SK-N-SH (cell line): ENCODE measurements at regions not wholly inside any gene's neighbourhood (a gene's known extent, or its start where the extent isn't known, plus 50 kb on each side); places are given as distances from the start of the nearest gene placed in this dataset.

ENCODE experiments used
- CTCF ChIA-PET: fragments of 300-600, 350-600 bp; formaldehyde crosslinking; extraction: SDS; loops from one replicate; lab custom pipeline; 2021; lab: Yijun Ruan, JAX
- POLR2A ChIA-PET: fragments of 350-600 bp; sonication (Branson Sonifier 250); formaldehyde crosslinking; extraction: SDS; loops from one replicate; lab custom pipeline; 2020; ENCODE audit warnings: antibody characterized with exemption, inconsistent platforms; lab: Yijun Ruan, JAX
- DNase-seq: peaks from one replicate; pipeline ENCODE4 v3.0.0; 2012
- H2AFZ ChIP-seq: fragments of 200-600 bp; sonication (generic); 2 replicates; pipeline ENCODE4 v1.8.1; 2016; ENCODE audit warnings: antibody characterized with exemption, mild to moderate bottlenecking, low read depth
- H3F3A ChIP-seq: fragments of 200-600 bp; sonication (generic); replicated peaks from 2 replicates; pipeline ENCODE3; 2016; ENCODE audit warnings: antibody characterized with exemption, mild to moderate bottlenecking; ENCODE audit not compliant: insufficient read depth
- H3K27ac ChIP-seq, 2 experiments: fragments of 200-500 bp in 1 of 2; fragments of 200-600 bp in 1 of 2; sonication (Bioruptor generic) in 1 of 2; sonication (generic), shearing (Covaris generic) in 1 of 2; 2 replicates each; pipeline versions ENCODE4 v1.5.1 to v1.6.1; 2014 to 2016; ENCODE audit warnings: low read depth in 2 of 2, inconsistent platforms in 1 of 2, low read length in 1 of 2, mild to moderate bottlenecking in 1 of 2, mixed read lengths in 1 of 2
- H3K27me3 ChIP-seq: fragments of 200-600 bp; sonication (generic), shearing (Covaris generic); 2 replicates; pipeline ENCODE4 v1.6.1; 2016; ENCODE audit warnings: mixed run types; ENCODE audit not compliant: insufficient read depth
- H3K36me3 ChIP-seq, 2 experiments: fragments of 200-500 bp in 1 of 2; fragments of 200-600 bp in 1 of 2; sonication (Bioruptor generic) in 1 of 2; sonication (generic) in 1 of 2; replicated peaks in 1 of 2; 2 replicates each; pipeline versions ENCODE3 to v1.5.1; 2014 to 2016; ENCODE audit warnings: low read length in 1 of 2, mild to moderate bottlenecking in 1 of 2; ENCODE audit not compliant: insufficient read depth in 2 of 2, control insufficient read depth in 1 of 2
- H3K4me1 ChIP-seq, 2 experiments: fragments of 200-500 bp in 1 of 2; fragments of 200-600 bp in 1 of 2; sonication (Bioruptor generic) in 1 of 2; sonication (generic), shearing (Covaris generic) in 1 of 2; 2 replicates each; pipeline versions ENCODE4 v1.5.1 to v1.6.1; 2014 to 2016; ENCODE audit warnings: low read depth in 1 of 2, low read length in 1 of 2, mixed run types in 1 of 2; ENCODE audit not compliant: insufficient read depth in 2 of 2, control insufficient read depth in 1 of 2
- H3K4me2 ChIP-seq: fragments of 200-600 bp; sonication (generic), shearing (Covaris generic); 2 replicates; pipeline ENCODE4 v1.6.1; 2017; ENCODE audit warnings: mixed run types
- H3K4me3 ChIP-seq, 2 experiments: fragments of 200-500 bp in 1 of 2; fragments of 200-600 bp in 1 of 2; sonication (Bioruptor generic) in 1 of 2; sonication (generic), shearing (Covaris generic) in 1 of 2; 2 replicates each; pipeline versions ENCODE4 v1.5.1 to v1.8.1; 2014 to 2016; ENCODE audit warnings: low read depth in 2 of 2, inconsistent platforms in 1 of 2, low read length in 1 of 2, mild to moderate bottlenecking in 1 of 2, mixed read lengths in 1 of 2, moderate library complexity in 1 of 2
- H3K79me2 ChIP-seq: fragments of 200-600 bp; sonication (generic); 2 replicates; pipeline ENCODE4 v1.8.1; 2017; ENCODE audit warnings: mild to moderate bottlenecking; ENCODE audit not compliant: insufficient read depth
- H3K9ac ChIP-seq: fragments of 200-600 bp; sonication (generic); 2 replicates; pipeline ENCODE4 v1.6.1; 2017; ENCODE audit warnings: mixed run types
- H3K9me2 ChIP-seq: fragments of 200-600 bp; sonication (generic); 2 replicates; pipeline ENCODE4 v1.6.1; 2017; ENCODE audit warnings: mixed run types
- H3K9me3 ChIP-seq: fragments of 200-600 bp; sonication (generic); 2 replicates; pipeline ENCODE4 v1.6.1; 2017; ENCODE audit warnings: mixed run types, mild to moderate bottlenecking, moderate library complexity
- H4K20me1 ChIP-seq: fragments of 200-600 bp; sonication (generic); 2 replicates; pipeline ENCODE4 v1.6.1; 2017; ENCODE audit warnings: mild to moderate bottlenecking, mixed run types; ENCODE audit not compliant: insufficient read depth
- EZH2phosphoT487 ChIP-seq: fragments of 200-600 bp; sonication (generic); IDR thresholded peaks from 2 replicates; pipeline ENCODE4 v1.6.1; 2017; ENCODE audit warnings: low read depth, mixed run types, mild to moderate bottlenecking, antibody characterized with exemption, moderate library complexity, borderline replicate concordance
- FOSL2 ChIP-seq: IDR thresholded peaks from 2 replicates; pipeline ENCODE4 v1.4.0; 2012; ENCODE audit warnings: low read depth, mild to moderate bottlenecking, moderate library complexity, borderline replicate concordance
- GABPA ChIP-seq: IDR thresholded peaks from 2 replicates; pipeline ENCODE4 v1.4.0; 2012; ENCODE audit warnings: low read depth, mild to moderate bottlenecking
- GATA2 ChIP-seq: sonication (generic); formaldehyde crosslinking; IDR thresholded peaks from 2 replicates; pipeline ENCODE4 v1.5.0; 2020; ENCODE audit warnings: mild to moderate bottlenecking, missing genetic modification reagents
- JUND ChIP-seq: IDR thresholded peaks from 2 replicates; pipeline ENCODE4 v1.4.0; 2012
- MXI1 ChIP-seq: IDR thresholded peaks from 2 replicates; pipeline ENCODE4 v1.6.1; 2012; ENCODE audit warnings: mild to moderate bottlenecking, low read depth, low read length, improper control_type of control experiment
- NFIC ChIP-seq: IDR thresholded peaks from 2 replicates; pipeline ENCODE4 v1.4.0; 2012; ENCODE audit warnings: borderline replicate concordance
- POLR2AphosphoS5 ChIP-seq: IDR thresholded peaks from 2 replicates; pipeline ENCODE4 v1.6.1; 2012; ENCODE audit warnings: low read depth, low read length
- RFX5 ChIP-seq: IDR thresholded peaks from 2 replicates; pipeline ENCODE4 v1.6.1; 2012; ENCODE audit warnings: mild to moderate bottlenecking, improper control_type of control experiment, low read length
- RXRA ChIP-seq: IDR thresholded peaks from 2 replicates; pipeline ENCODE4 v1.4.0; 2012; ENCODE audit warnings: low read depth, mild to moderate bottlenecking, borderline replicate concordance
- TAF1 ChIP-seq: IDR thresholded peaks from 2 replicates; pipeline ENCODE4 v1.6.1; 2012; ENCODE audit warnings: low read depth, mild to moderate bottlenecking, low read length, moderate library complexity, borderline replicate concordance
- TCF12 ChIP-seq: IDR thresholded peaks from 2 replicates; pipeline ENCODE4 v1.4.0; 2012
- TEAD4 ChIP-seq: IDR thresholded peaks from 2 replicates; pipeline ENCODE4 v1.4.0; 2012; ENCODE audit warnings: mild to moderate bottlenecking, borderline replicate concordance; ENCODE audit not compliant: insufficient read depth
- YY1 ChIP-seq: IDR thresholded peaks from 2 replicates; pipeline ENCODE4 v1.4.0; 2012; ENCODE audit warnings: low read depth, mild to moderate bottlenecking
- WGBS: methylation state at CpG from one replicate; pipeline ENCODE4 v1.1.6; 2017; ENCODE audit warnings: low lambda C conversion rate; 5-methylcytosine and 5-hydroxymethylcytosine counted together
- TF ChIP-seq, protein P1 (sequence below): IDR thresholded peaks from 2 replicates; pipeline ENCODE4 v1.6.1; 2012; ENCODE audit warnings: mild to moderate bottlenecking, low read depth, low read length, moderate library complexity

DNA sequence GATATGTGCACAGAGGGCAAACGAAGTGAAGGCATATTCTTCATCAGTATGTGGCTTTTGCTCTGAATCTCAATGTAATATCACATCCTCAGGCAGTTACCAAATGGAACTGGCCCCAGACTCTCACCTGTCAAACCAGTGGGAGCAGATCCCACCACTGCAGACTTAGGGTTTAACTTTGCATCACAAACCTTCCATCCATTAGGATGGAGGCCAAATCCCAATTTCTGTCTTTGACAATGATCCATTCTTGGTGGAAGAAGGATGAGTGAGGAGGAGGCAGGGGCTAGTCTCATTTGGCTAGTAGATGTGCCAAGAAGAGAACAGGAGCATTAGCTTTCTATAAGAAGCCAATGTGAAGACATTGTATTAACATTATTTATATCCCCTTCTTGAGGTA, 413.5 kb upstream of the SPRY2 start:
- Histone ChIP-seq H4K20me1 (no peaks in the 10 kb centered on the region), H3K36me3 (no peaks in the 10 kb centered on the region), H3K9ac (no peak overlapping the region), H3K9me3 (no peaks in the 10 kb centered on the region), H3K79me2 (no peaks in the 10 kb centered on the region), H3K9me2 (no peaks in the 10 kb centered on the region), H3K4me2 (no peak overlapping the region), H3F3A (no peaks in the 10 kb centered on the region), H3K27me3 (no peaks in the 10 kb centered on the region), H3K27ac (no peak overlapping the region), H3K4me3 (no peak overlapping the region), H3K4me1 (no peaks in the 10 kb centered on the region; a peak in 1 of 4 replicates), H2AFZ (no peak overlapping the region)
- DNase-seq = no peak
- ChIA-PET POLR2A (no interaction called here), CTCF (no interaction called here)
- 20% methylated on average over 1 of the region's 1 CpG for WGBS
- no peak for TF ChIP-seq JUND
- no peak for TF ChIP-seq EZH2phosphoT487
- TF ChIP-seq TAF1 = no peak
- TF ChIP-seq TCF12 = no peak
- TF ChIP-seq, protein P1, sequence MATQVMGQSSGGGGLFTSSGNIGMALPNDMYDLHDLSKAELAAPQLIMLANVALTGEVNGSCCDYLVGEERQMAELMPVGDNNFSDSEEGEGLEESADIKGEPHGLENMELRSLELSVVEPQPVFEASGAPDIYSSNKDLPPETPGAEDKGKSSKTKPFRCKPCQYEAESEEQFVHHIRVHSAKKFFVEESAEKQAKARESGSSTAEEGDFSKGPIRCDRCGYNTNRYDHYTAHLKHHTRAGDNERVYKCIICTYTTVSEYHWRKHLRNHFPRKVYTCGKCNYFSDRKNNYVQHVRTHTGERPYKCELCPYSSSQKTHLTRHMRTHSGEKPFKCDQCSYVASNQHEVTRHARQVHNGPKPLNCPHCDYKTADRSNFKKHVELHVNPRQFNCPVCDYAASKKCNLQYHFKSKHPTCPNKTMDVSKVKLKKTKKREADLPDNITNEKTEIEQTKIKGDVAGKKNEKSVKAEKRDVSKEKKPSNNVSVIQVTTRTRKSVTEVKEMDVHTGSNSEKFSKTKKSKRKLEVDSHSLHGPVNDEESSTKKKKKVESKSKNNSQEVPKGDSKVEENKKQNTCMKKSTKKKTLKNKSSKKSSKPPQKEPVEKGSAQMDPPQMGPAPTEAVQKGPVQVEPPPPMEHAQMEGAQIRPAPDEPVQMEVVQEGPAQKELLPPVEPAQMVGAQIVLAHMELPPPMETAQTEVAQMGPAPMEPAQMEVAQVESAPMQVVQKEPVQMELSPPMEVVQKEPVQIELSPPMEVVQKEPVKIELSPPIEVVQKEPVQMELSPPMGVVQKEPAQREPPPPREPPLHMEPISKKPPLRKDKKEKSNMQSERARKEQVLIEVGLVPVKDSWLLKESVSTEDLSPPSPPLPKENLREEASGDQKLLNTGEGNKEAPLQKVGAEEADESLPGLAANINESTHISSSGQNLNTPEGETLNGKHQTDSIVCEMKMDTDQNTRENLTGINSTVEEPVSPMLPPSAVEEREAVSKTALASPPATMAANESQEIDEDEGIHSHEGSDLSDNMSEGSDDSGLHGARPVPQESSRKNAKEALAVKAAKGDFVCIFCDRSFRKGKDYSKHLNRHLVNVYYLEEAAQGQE = no peak
- no peak for TF ChIP-seq MXI1
- no peak for TF ChIP-seq YY1
- no peak for TF ChIP-seq GATA2 (CRISPR knock-in tag)
- TF ChIP-seq RXRA = no peak
- TF ChIP-seq FOSL2 = no peak
- TF ChIP-seq GABPA = no peak
- no peak for TF ChIP-seq TEAD4
- TF ChIP-seq NFIC = no peak
- no peak for TF ChIP-seq POLR2AphosphoS5

DNA sequence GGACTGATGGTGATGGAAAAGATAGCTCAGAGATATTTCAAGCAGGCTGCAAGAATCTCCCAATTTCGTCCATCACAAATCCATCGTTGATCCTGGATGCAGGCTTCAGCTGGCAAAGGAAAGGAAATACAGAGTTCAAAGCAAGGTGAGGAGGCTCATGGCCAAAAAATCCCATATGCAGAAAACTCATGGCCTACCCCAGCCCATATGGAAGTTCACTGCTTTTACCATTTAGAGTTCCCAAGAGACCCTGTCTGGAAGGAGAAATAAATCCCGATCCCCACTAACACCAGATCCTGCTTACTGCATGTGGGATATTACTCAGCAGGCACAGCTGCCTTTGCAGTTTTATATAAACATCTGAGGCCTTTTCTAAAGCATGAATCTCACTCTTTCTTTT, 412.9 kb upstream of the SPRY2 start:
- TF ChIP-seq TAF1 = no peak
- no peak for TF ChIP-seq RFX5
- TF ChIP-seq POLR2AphosphoS5 = no peak
- no peak for TF ChIP-seq JUND
- H4K20me1 ChIP-seq = no peaks in the 10 kb centered on the region
- H3K9me3 ChIP-seq = no peaks in the 10 kb centered on the region
- H2AFZ ChIP-seq = no peak overlapping the region
- no peak overlapping the region for H3K9ac ChIP-seq
- no peak overlapping the region for H3K4me2 ChIP-seq
- no peaks in the 10 kb centered on the region for H3K27me3 ChIP-seq
- no peak for DNase-seq
- ChIA-PET CTCF (no interaction called here), POLR2A (no interaction called here)
- H3K79me2 ChIP-seq = no peaks in the 10 kb centered on the region
- no peak overlapping the region for H3K4me3 ChIP-seq
- no peaks in the 10 kb centered on the region for H3K36me3 ChIP-seq
- H3K4me1 ChIP-seq = no peaks in the 10 kb centered on the region; a peak in 1 of 4 replicates
- no peak overlapping the region for H3K27ac ChIP-seq
- no peaks in the 10 kb centered on the region for H3F3A ChIP-seq
- no peaks in the 10 kb centered on the region for H3K9me2 ChIP-seq
- WGBS = 79% methylated on average over 3 of the region's 3 CpGs
